GM12892 (cell line): ENCODE measurements at regions not wholly inside any gene's neighbourhood (a gene's known extent, or its start where the extent isn't known, plus 50 kb on each side); places are given as distances from the start of the nearest gene placed in this dataset.

Experiments used
- POLR2A ChIP-seq: IDR thresholded peaks from 2 replicates; pipeline ENCODE4 v1.6.1; 2011; ENCODE audit warnings: low read depth, low read length, control low read depth
- POLR2AphosphoS5 ChIP-seq: IDR thresholded peaks from 2 replicates; pipeline ENCODE4 v1.6.1; 2011; ENCODE audit warnings: low read depth, low read length, control low read depth

- TF ChIP-seq POLR2AphosphoS5 (no peak), POLR2A (no peak)
Observed at GRCh38 chr7:9776900-9777299, 1196.8 kb upstream of the PHF14 start.
